GM23248 (cell line): ENCODE measurements at regions not wholly inside any gene's neighbourhood (a gene's known extent, or its start where the extent isn't known, plus 50 kb on each side); places are given as distances from the start of the nearest gene placed in this dataset.

Source experiments
- EZH2 ChIP-seq: fragments of 200-600 bp; sonication (generic); IDR thresholded peaks from 2 replicates; pipeline ENCODE4 v1.6.1; 2018; ENCODE audit warnings: antibody characterized with exemption, mild to moderate bottlenecking; ENCODE audit not compliant: insufficient read depth, poor library complexity, severe bottlenecking
- EZH2phosphoT487 ChIP-seq: fragments of 200-600 bp; sonication (generic); IDR thresholded peaks from 2 replicates; pipeline ENCODE4 v1.6.1; 2018; ENCODE audit warnings: antibody characterized with exemption, moderate library complexity, mild to moderate bottlenecking, low read depth; ENCODE audit not compliant: insufficient read depth

- TF ChIP-seq EZH2phosphoT487 = no peak
- TF ChIP-seq EZH2 = no peak
Observed at GRCh38 chr18:51668101-51668500, 470.6 kb upstream of the MEX3C start.
